HK-2 (cell line): ENCODE measurements at regions not wholly inside any gene's neighbourhood (a gene's known extent, or its start where the extent isn't known, plus 50 kb on each side); places are given as distances from the start of the nearest gene placed in this dataset.
"Not testable (repeated sequence)": the region's sequence is repeated elsewhere in the genome, so short reads cannot be mapped to it uniquely, and the experiment has no call there.

Experiments
- DNase-seq: peaks from one replicate; pipeline ENCODE4 v3.0.0-alpha.2; 2018; ENCODE audit not compliant: unreplicated experiment

DNA sequence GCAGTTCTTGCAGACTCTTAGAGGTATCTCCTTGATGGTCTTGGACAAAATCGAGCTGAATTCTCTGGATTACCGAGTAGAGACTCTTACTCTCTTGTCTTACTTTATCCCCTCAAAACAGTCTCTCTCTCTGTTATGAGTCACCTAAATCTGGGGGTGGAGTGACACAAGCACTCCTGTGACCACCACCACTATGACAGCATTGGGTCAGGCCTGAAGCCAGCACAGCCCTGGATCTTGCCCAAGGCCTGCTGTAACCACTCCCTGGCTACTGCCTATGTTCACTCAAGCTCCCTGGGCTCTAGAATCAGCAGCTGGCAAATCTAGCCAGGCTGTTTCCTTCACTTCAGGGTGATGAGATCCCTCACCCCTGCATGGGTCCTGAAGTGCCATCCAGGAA lies 662.5 kb downstream of the LUZP2 start:
- DNase-seq, result no peak

- no peak for DNase-seq
Observed at GRCh38 chr11:25163421-25163820, 666.6 kb downstream of the LUZP2 start.

- DNase-seq, result no peak
Observed at GRCh38 chr11:25180187-25180586, 683.3 kb downstream of the LUZP2 start.

DNA sequence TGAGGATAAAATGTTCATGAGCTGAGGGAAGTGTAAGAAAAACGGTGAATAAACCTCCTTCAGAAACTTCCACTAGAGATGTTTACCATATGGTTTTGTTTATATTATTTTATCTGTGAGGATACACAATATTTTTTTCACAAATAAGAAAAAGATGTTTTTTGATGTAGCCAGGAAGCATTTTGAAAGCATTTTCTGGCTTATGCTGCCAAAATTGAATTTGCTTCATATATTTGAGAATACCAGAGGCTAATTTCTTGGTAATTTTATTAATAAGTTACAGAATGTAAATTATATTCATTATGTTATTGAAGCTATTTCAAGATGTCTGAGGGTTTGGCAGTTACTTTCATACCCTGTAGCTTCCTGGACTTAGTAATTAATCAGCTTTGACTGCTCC lies 686.6 kb downstream of the LUZP2 start:
- DNase-seq, result no peak

- DNase-seq, result no peak
Observed at GRCh38 chr11:25197515-25197914, 700.7 kb downstream of the LUZP2 start.

- DNase-seq, result no peak
Observed at GRCh38 chr11:25198704-25199103, 701.9 kb downstream of the LUZP2 start.

- no peak for DNase-seq
Observed at GRCh38 chr11:25200925-25201324, 704.1 kb downstream of the LUZP2 start.

- no peak for DNase-seq
Observed at GRCh38 chr11:25206762-25207161, 709.9 kb downstream of the LUZP2 start.

- DNase-seq, result no peak
Observed at GRCh38 chr11:25211635-25212254, 714.9 kb downstream of the LUZP2 start.

- no peak for DNase-seq
Observed at GRCh38 chr11:25214535-25215176, 717.8 kb downstream of the LUZP2 start.

- DNase-seq, result no peak
Observed at GRCh38 chr11:25218036-25218435, 721.2 kb downstream of the LUZP2 start.

- no peak for DNase-seq
Observed at GRCh38 chr11:25225078-25225477, 728.2 kb downstream of the LUZP2 start.

DNA sequence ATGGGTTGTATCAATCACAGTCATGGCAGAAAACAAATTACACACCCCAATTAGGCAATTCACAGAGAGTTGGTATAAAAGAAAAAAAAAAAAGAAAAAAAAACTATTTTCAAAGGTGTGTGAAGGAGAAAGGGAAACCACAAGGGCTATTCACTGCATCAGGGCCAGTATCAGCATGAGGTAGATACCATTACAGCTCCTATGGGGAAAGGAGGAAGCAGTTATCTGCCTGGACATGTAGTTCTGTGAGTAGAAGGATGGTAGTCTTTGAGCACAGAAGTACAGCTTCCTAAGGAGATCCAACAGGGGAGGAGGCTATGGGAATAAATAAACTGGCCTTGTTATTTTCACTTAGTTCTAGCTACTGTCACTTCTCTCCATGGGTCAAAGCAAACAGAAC lies 746.1 kb downstream of the LUZP2 start:
- DNase-seq, result no peak

- no peak for DNase-seq
Observed at GRCh38 chr11:25244126-25244525, 747.3 kb downstream of the LUZP2 start.

DNA sequence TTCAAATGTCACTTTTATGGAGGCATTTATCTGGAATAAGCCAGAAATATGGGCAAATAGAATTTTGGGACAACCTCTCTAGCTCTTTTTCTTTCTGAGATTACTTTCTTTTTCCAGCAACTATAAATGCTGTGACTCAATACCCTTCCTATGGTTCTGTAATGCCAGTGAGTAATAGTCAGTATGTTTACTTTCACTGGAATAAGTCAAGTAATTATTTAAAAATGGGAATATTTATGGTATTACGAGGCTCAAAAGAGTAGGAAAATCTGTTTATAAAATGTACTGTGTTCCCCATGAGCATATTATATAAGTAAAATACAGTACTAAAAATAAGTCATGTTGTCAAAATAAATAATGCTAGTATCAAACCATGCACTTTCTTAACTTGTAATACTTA lies 750.5 kb downstream of the LUZP2 start:
- no peak for DNase-seq

DNA sequence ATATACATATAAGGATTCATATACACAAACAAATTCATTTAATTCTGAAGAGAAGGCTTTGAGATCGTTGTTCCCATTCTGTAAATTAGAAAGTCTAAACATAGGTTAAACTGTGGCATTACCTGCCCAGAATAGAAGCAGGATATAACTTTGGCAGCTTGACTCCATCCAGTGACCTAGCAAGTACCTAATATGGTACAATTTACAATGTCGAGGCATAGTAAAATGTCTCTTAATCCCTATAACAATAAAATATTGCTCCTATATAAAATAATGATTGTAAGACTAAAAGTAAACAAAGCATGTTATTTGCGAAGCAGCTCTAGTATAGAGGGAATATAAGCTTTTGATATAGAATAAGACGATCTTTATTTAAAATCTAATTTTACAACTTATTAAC lies 756.0 kb downstream of the LUZP2 start:
- no peak for DNase-seq

GRCh38 chr11:25263861-25264260 lies 767.0 kb downstream of the LUZP2 start:
- not testable (repeated sequence) for DNase-seq

DNA sequence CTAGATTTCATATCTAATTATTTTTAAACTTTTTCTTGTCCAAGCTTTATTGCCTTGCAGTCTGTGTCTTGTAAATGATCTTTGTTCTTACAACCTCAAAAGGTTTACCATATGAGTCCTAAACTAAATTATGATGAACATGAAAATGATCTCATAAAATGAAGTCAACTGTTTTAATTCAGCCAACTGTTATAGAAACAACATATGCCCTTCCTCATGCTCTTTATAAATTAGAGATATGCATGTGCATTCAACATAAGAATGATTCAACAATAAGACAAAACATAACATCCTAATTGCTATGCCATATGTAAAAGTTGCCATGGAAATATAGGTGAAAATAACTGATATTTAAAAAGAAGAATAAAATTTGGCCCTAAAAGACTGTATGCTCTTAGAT lies 774.4 kb downstream of the LUZP2 start:
- no peak for DNase-seq

DNA sequence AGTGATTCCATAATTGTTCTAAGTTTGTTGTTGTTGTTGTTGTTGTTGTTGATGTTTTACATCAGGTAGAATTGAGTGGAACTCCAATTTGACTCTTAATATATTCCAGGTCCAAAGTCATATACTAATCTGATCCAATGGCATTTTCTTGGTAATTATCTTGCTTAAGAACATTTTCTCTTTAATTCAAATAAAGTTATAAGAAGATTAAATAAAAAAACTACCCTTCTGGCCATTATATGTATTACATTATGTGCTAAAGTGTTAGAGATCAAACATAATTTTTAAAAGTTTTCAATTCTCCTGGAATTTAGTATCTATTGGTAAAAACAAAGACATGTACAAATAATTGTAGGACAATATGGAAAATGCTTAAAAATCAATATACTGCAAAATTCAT lies 775.4 kb downstream of the LUZP2 start:
- no peak for DNase-seq

DNA sequence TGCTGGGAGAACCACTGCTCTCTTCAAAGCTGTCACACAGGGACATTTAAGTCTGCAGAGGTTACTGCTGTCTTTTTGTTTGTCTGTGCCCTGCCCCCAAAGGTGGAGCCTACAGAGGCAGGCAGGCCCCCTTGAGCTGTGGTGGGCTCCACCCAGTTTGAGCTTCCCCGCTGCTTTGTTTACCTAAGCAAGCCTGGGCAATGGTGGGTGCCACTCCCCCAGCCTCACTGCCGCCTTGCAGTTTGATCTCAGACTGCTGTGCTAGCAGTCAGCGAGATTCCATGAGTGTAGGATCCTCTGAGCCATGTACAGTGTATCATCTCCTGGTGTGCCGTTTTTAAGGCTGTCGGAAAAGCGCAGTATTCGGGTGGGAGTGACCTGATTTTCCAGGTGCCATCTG lies 784.0 kb downstream of the LUZP2 start:
- not testable (repeated sequence) for DNase-seq

DNA sequence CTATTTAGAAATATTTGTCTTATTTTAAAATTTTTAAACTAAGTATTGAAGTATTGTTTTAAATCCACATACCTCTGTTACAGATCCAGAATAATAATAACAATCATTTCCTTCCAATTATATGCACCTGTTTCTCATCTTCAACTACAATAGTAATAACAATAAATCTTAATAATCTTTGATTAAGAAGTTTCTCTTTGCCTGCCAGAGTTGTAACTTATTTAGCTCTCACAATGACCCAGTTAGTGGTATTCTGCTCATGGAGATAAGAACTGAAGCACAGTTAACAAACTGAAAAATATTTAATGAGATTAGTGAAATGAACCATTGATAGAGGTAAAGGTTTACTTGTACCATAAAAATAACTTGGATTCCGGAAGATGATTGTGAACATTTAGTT lies 796.3 kb downstream of the LUZP2 start:
- no peak for DNase-seq

- DNase-seq, result no peak
Observed at GRCh38 chr11:25298450-25298849, 801.6 kb downstream of the LUZP2 start.

DNA sequence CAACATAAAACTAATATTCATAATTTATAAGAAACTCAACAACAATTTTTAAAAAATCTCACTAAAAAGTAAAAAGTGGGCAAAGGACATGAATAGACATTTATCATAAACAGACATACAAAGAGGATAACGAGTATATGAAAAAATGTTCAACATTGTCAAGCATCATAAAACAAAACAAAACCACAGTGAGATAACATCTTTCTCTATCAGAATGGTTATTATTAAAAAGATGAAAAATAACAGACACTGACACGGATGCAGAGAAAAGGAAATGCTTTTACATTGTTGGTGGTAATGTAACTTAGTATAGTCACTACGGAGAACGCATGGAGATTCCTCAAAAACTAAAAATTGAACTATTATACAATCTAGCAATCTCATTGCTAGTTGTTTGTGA lies 813.0 kb downstream of the LUZP2 start:
- DNase-seq, result no peak

- DNase-seq, result no peak
Observed at GRCh38 chr11:25317216-25317615, 820.4 kb downstream of the LUZP2 start.
